Nucleus accumbens (tissue), 56 donors: ENCODE measurements at regions not wholly inside any gene's neighbourhood (a gene's known extent, or its start where the extent isn't known, plus 50 kb on each side); places are given as distances from the start of the nearest gene placed in this dataset.

ENCODE experiments used
- DNase-seq, 56 donors: peaks; one replicate each; lab custom pipeline; 2025; lab: John Stamatoyannopoulos, UW

DNA sequence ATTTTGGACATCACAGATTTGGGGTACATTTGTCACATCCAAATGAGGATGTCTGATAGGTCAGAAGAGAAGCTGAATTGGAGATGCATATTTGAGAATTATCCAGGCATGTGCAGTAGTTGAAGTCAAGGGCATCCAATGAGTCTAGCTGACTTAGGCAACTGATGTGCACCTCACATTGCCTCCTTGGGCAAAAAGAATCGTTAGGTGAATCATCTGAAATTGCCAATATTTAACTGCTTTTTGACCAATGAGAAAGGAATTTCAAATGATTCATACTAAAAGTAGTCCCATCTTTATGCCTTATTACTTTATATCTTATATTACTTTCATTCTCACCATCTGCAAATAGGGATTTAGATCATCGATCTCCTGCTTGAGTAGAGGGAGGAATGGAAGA lies 117.7 kb downstream of the CD47 start:
- no peak for DNase-seq

DNA sequence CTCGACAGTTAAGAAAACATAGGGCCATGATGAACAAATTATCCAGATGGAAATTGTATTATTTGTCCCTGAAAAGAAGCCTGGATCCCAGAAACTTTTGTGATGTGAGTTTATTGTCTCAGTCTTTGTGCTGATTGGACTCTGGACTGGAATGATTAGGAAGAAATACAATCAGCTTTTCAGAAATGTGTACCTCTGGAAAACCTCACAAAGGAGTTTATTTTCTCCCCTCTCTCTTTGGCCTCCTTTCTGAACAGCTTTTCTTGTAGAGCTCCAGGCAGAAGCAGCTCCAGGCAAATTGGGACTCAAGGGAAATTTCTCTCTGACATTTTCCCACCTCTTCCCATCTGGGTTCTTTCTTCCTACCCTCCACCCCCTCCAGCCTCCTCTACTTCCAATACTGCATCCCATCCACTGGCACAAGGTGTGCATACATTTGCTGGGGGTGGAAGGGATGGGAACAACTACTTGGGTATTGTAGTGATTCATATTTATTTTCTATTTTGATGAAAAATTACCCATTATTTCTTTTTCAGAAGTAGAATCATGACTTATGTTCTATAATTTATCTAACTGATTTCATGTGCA lies 119.7 kb downstream of the CD47 start:
- peak in 4 of 56 donors; percentile 6 to 20 (median 10) for DNase-seq

DNA sequence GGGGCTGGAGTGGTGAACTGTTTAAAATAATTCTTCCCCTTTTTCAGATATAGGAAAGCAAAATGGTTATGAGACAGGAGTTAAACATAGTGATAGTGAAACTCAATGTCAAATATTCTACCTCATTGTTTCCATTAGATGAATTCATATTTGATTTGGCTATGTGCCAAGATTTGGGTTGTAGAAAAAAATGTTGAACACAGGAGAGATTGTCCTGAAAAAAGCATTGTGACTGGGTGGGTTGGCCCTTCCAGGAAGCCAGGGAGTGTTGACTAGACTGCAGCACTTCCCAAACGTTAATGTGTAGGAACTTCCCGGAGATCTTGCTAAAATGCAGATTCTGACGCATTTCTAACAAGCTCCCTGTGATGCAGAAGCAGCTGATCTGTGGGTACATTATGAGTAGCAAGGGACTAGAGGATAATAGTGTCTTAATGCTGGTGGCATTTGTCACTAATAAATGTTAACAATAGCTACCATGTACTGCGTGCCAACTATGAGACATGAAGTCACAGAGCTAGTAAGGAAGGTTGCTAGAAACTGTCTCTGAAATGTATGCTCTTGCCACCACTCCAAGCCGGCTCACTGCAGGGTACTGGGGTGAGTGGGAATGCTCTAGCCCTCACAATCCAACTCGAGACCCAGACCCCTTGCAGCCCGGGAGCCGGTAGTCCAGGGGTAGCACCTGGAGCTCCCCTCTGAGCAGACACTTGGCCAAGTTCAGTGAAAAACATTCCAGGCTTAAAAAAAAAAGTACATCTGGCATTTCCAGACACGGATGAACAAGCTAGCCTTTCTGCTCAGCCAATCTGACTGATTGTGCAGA lies 120.6 kb downstream of the CD47 start:
- peak in 9 of 56 donors; percentile 8 to 86 (median 19) for DNase-seq

DNA sequence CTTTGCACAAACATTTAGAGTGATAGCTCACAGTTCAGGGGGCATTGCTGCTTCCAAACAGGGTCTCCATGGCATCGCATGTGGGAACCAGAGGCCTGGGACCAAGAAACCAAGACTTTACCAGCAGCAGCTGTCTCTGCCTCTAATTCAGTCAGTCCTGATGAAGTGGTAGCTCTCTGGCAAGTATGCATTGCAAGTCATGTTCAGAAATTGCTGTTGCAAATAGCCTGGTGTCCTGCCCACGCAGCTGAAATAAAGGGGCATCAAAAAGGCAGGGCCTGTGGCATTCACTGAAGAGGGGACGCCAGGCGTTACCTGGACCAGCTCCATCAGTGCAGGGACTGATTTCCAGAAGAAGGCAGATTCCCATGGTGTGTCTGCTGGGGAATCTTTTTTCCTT lies 121.3 kb downstream of the CD47 start:
- peak in 1 of 56 donors; percentile 36 for DNase-seq

DNA sequence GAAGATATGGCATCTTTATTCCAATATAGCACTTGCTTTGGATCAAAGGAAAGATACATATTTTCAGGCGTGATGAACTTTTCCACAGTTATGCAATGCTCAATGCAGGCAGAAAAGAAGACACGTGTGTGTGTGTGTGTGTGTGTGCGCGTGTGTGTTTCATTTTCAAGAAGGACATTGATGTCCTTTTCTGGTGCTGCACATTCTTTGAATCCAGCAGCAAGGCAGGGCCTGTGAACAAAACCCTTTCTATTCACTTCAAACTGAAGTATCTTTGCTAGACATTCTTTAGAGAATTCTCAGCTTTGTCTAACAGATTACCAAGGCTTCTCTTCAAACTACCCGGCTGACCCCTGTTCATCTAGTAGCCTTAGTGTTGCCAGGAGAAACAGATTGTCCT lies 124.6 kb downstream of the CD47 start:
- DNase-seq, result no peak

DNA sequence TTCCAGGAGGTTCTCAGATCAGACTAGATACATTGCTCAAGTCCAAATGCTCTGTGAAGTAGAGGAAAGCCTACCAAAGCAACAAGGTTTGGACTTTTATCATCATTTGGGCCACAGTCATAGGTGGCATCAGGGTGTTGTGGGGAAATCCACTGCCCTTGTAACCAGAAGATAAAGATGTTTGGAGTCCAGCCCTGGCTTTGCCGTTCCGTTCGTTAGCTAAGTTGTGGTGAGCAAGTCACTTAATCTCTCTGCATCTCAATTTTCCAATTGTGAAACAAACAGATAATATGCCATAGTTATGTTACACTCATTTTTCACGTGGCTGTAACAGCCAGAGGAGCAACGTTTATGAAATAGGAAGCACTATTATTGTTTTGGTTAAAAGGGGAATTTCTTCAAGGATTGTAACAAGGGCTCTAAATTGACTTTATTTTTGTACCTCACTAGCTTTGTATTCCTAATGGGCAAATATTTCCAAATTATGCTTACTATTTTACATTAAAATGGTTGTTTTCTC lies 125.6 kb downstream of the CD47 start:
- DNase-seq, result no peak

DNA sequence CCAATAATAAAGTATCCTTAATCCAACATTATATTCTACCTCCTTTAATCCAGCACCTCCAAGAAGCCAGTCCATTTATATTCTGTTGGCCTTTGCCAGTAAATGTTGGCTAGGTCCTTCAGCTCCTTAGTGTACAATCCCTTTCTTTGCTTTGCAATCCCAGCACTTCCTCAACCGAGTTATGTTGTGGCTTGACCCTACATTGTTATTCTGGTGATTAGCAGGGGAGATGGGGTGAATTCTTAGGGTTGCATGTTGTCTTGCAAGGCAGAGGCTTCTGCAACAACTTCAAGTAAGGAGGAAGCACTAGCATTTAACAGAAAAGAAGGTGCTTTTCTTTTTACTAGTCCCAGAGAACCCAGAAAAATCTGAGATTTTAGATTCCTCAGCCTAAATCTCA lies 127.2 kb downstream of the CD47 start:
- DNase-seq, result no peak

DNA sequence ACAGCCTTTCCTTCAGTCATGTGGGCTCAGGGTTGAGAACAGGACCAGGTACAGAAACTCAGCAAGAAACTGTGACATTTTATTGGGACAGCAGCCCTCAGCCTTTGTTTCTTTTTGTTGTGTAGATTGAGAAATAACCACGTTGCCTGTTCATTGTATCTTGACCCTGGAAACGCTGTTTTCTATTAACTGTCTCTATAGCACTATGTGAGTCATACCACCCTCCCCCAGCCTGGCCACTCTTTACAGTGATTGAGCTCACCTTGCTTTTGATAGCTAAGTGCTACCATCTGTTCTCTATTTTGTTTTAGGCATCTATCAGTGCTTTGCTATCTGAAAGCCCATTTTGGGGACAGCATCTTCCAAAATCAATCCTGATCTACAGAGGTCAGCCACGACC lies 127.9 kb downstream of the CD47 start:
- DNase-seq, result no peak

DNA sequence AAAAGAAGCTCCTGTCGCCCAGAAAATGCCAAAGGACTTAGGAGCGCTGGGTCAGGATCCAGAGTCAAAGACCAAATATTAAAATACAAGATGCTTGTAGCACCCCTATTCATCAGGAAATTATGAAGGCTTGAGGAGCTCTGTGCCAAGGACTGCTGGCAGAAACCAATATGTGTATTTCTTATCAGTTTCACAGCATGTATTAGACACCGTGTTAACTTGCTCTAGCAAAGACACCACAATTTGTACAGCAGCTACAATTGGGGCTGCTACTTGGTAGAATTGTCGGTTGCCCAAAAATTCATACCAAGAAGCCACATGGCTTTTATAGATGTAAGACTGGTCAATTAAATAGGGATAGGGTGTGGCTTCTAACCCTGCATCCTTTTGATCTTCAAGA lies 128.8 kb downstream of the CD47 start:
- no peak for DNase-seq

DNA sequence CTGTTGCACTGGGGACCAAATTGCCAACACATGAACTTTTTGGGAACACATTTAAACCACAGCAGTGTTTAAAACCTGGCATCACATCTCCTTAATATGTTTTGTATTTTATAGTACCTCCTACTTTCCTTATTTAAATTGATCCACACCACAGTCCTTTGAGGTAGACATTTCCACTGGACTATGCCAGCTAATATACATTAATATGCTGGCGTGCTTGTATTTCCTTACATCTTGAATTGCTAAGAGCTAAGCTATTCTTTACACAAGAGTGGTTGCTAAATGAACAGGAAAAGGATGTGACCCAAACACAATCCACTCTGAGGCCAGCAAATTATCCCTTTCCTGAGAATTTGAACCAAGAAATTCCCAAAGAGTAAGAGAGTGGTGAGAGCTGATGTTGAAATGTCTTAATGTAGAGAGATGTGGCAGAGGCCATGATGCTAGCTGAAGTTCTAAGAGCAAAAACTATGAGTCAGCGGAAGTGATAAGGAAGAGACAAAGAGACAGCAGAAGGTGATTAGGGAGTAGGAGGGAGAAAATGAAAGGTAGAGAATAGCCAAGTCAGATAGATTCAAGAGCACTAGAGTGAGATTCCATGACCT lies 131.2 kb downstream of the CD47 start:
- DNase-seq, result no peak

DNA sequence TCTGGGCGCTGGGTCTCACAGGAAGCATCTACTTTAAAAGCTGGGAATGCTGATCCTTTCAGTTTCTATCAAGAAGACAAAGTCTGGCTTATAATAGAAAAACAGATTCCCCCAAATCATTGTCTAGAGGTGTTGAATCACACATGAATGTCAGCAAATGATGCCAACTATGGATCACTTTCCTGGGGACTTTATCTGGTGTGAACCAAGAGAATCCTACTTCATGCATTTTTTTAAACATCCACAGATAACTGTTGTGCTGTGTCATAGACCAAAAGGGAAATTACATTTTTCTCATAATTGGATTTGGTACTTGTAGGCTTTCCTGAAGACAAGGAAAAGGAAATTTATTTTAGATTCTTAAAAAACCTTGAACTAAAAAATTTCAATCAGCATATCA lies 132.7 kb downstream of the CD47 start:
- no peak for DNase-seq

DNA sequence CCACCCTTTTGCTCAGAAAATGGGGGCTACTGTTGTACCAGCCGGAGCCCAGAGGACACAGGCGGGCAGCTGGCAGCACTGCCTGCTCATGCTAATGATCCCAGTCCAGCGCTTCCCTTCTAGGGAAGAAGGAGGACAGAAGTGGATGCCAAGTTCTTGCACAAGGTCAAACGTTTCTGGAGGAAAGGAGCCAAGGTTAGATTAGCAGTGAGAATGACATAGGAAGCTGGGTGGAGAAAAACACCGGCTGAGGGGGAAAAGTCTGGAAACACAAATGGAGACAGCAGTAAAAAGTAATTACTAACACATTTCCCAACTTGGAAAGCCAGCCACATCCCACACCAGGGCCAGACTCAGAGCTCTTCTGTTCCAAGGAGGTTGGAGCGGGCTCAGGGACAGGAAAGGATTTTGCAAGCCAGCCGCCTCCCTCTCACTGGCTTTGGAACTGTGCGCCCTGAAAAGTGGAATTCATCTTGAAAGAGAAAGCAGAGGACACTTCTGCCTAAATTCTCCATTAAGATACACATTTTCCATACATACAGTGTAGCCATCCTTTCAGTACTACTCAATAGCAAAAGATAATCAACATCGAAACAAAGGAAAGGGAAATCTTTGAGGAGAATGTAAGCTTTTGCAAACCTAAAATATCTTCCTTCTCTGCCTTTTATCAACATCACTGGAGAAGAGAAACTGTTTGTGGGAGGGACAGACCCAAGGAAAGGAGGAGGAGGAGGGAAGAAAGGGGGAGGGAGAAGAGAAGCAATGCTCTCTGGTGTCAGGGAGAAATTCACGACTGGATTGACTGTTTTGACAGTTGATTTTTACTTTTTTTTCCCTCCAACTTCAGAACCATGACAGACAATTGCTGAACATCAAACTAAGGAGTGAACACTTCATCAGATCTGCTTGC lies 133.6 kb downstream of the CD47 start:
- peak in 41 of 56 donors; percentile 8 to 68 (median 37) for DNase-seq

DNA sequence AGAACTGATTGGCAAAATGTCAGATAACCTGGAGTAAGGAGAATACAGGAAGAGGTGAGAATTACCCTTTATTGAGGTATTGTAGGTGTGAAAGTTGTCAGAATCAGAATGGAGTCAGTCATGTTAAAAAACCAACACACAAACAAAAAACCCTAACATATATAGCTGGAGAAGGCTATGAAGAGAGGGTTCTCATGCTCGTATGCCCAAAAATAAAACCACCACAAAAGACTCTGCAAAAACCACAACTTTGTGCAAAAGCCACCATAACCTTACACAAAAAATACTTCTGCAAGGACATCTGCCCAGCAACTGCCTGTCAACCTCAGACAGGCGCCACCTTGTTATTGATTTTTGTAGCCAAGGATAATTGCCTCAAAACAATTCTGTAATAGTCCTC lies 136.0 kb downstream of the CD47 start:
- DNase-seq, result no peak

DNA sequence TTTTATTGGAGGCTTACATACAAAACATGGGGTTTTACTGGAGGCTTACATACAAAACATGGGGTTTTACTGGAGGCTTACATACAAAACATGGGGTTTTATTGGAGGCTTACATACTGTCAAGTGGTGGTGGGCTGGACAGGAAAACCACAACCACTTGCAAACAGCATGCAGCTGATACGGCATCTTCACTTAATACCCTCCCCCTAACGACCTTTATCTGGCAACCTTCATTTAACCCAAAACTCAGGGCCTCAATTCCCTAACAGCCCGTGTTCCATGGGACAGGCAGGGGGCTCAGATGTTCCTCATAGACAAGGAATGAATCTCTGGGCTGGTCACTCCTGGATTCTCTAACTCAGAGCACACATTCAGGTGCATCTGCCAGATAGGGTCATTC lies 137.1 kb downstream of the CD47 start:
- no peak for DNase-seq

DNA sequence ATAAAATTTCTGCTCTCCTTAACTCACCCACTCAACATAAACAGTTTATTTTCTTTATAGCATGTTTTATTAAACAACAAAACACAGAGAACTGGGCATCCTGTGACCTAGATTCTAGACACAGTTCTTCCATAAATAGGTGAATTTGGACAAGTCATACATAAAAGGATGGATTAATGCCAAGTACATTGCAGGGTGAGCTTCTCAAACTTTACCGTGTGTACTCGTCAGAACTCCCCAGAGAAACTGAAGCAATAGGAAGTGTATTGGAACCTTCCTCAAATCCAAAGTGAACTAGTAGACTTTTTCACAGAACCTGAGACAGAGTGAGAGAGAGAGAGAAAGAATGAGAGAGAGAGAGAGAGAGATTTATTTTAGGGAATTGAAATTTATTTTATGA lies 139.7 kb downstream of the CD47 start:
- no peak for DNase-seq

DNA sequence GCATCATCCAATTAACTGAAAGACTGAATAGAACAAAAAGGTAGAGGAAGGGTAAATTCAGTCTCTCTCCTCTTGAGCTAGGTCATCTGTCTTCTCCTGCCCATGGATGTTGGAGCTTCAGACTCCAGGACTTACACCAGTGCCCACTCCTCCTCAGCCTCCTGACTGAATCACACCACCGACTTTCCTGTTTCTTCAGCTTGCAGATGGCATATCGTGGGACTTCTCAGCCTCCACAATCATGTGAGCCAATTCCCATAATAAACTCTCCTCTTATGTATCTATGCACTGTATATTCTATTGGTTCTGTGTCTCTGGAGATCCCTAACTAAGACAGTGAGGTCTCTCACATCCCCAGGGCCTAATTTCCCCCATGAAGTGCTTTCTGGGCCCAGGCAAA lies 140.4 kb downstream of the CD47 start:
- no peak for DNase-seq

DNA sequence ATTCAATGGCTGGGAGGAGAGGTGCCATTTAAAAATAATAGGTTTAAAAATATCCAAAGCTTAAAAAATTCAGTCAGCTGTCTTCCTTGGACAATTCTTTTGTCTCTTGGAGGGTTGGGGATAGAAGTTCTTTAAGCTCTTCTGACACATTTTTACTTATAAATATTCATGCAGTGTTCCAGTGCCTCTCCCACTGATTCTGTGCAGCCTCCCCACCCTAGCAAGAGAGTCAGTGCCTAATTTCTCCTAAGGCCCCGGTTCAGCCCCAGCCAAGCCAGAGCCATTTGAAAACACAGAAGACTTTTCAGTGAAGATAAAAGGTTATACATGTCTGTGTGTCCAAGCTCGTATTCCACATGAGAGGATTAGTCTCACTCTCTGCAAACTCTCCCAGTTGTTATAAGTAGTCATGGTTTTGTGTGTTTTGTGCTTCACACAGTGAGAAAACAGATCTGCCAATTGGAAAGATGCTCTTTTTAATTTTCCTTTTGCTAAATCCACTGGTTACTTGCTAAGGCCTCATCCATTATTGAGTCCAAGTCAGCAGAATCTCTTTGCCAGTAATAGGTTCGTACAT lies 141.3 kb downstream of the CD47 start:
- no peak for DNase-seq

DNA sequence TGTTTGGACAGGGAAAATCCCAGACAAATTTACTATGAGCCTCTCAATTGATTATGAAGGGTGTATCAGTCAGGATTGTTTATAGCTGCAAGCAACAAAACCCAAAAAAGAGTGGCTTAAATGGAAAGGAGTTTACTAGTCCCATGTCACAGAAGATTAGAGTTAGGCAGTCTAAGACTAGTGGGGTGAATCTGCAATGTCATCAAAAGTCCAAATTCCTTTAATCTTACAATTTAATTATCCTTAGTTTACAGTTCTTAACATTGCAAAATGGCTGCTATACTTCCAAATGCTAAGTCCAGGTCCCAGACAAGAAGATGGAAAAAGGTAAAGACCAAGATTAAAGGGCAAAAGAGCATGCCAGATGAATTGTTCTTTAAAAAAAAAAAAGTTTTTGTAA lies 143.6 kb downstream of the CD47 start:
- DNase-seq, result no peak

DNA sequence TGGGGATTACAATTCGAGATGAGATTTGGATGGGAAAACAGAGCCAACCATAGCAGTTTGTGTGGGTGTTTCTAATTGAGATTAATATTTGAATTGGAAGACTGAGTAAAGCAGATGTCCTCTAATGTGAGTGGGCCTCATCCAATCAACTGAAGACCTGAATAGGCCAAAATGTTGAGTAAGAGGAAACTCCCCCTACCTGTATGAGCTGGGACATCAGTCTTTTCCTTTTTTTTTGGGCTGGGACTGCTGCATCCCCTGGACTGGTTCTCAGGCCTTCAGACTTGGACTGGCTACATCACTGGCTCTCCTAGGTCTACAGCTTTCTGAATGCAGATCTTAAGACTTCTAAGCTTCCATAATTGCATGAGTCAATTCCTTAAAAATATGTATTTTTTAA lies 144.1 kb downstream of the CD47 start:
- DNase-seq, result no peak

DNA sequence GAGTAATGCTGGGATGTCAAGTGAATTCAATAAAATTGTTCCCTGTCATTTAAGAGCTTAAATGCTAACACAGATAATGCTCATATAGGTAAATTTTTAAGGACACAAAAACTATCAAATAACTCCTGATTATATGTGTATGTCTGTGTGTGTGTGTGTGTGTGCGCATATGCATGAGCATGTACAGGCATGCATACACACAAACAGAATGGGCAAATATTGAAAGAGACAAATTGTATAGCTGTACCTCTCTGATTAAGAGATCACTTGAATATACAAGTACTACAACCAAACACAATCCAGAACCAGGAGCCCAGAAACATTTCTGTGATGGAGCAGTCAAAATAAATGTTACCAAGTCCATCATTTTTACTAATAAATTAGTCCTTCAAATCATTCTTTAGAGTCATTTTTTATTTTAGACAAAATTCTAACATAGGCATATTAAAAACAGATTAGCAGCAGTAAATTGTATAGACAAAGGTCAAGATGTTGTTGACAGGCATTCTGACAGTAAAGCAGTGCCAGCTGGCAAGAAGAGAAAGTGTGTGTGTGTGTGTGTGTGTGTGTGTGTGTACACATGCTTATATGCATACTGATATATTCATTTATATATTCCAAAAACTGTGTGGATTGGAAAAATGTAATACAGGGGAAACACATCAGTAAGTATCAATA lies 145.3 kb downstream of the CD47 start:
- DNase-seq, result no peak
